ENCODE measurements at regions not wholly inside any gene's neighbourhood (a gene's known extent, or its start where the extent isn't known, plus 50 kb on each side); places are given as distances from the start of the nearest gene placed in this dataset.

DNA sequence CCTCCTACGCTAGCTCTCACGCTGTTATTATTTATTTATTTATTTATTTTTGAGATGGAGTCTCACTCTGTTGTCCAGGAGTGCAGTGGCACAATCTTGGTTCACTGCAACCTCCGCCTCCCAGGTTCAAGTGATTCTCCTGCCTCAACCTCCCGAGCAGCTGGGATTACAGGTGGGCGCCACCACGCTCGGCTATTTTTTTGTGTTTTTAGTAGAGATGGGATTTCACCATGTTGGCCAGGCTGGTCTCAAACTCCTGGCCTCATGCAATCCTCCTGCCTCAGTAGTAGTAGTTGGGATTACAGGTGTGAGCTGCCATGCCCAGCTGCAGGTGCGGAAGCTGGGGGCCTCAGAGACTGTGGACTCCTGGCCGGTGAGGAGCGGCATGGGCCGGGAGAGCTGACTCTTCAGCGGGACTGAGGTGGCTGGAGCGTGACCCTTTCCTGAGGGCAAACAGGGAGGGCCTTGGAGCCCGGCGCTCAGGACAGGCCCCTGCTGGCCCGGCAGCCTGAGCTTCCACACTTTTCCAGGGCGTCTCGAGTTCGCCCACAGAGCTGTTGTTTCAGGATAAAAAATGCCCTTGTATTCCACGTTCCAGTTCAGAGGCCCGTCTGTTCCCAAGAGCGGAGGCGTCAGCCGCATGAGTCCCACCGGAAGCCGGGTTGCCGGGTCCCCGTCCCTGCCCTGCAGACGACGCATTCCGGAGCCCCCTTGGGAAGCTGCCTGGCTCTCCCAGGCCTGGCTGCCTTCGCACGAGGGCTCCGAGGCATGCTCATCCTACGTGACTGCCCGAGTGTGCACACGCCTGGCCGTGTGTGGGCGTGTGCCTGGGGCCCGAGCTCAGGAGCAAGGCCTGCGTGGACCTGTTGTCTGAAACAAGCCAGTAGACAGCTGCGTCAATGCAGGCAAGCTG is 126.2 kb downstream of the SIK1 start:
- no peak for DNase-seq
- intact Hi-C loops (cut with DNase I, micrococcal nuclease): no loop called here
- Mint-ChIP-seq H3K4me1 (ENCODE audit: low read depth) (no peaks in the 10 kb centered on the region), H3K4me3 (no peak overlapping the region), H3K27ac (no peak overlapping the region), H3K9me3 (no peaks in the 10 kb centered on the region), H3K27me3 (peaks cover 7% of the 10 kb centered on the region), H3K36me3 (ENCODE audit: low read depth) (no peaks in the 10 kb centered on the region)
- Histone ChIP-seq H3K27me3 (ENCODE audit: control insufficient read depth in 1 of 2, insufficient read depth in 2 of 2, low read length in 2 of 2) (no peaks in the 10 kb centered on the region), H3K36me3 (ENCODE audit: insufficient read depth, low read length) (no peaks in the 10 kb centered on the region), H3K4me3 (ENCODE audit: low read length) (no peak overlapping the region), H3K27ac (ENCODE audit: low read depth in 1 of 2, low read length in 2 of 2) (no peak overlapping the region), H3K9me3 (ENCODE audit: control insufficient read depth in 1 of 2, insufficient read depth in 1 of 2, low read length in 2 of 2) (peaks cover 0 to 11% of the 10 kb centered on the region in 2 experiments), H3K4me1 (ENCODE audit: insufficient read depth, low read length) (no peaks in the 10 kb centered on the region)
- CTCF ChIA-PET: no interaction called here
- POLR2A ChIA-PET: no interaction called here
- TF ChIP-seq, protein P1, sequence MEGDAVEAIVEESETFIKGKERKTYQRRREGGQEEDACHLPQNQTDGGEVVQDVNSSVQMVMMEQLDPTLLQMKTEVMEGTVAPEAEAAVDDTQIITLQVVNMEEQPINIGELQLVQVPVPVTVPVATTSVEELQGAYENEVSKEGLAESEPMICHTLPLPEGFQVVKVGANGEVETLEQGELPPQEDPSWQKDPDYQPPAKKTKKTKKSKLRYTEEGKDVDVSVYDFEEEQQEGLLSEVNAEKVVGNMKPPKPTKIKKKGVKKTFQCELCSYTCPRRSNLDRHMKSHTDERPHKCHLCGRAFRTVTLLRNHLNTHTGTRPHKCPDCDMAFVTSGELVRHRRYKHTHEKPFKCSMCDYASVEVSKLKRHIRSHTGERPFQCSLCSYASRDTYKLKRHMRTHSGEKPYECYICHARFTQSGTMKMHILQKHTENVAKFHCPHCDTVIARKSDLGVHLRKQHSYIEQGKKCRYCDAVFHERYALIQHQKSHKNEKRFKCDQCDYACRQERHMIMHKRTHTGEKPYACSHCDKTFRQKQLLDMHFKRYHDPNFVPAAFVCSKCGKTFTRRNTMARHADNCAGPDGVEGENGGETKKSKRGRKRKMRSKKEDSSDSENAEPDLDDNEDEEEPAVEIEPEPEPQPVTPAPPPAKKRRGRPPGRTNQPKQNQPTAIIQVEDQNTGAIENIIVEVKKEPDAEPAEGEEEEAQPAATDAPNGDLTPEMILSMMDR (IDR thresholded peaks at IDR 0.05): no peak
- ATAC-seq (ENCODE audit: poor library complexity): no peak

DNA sequence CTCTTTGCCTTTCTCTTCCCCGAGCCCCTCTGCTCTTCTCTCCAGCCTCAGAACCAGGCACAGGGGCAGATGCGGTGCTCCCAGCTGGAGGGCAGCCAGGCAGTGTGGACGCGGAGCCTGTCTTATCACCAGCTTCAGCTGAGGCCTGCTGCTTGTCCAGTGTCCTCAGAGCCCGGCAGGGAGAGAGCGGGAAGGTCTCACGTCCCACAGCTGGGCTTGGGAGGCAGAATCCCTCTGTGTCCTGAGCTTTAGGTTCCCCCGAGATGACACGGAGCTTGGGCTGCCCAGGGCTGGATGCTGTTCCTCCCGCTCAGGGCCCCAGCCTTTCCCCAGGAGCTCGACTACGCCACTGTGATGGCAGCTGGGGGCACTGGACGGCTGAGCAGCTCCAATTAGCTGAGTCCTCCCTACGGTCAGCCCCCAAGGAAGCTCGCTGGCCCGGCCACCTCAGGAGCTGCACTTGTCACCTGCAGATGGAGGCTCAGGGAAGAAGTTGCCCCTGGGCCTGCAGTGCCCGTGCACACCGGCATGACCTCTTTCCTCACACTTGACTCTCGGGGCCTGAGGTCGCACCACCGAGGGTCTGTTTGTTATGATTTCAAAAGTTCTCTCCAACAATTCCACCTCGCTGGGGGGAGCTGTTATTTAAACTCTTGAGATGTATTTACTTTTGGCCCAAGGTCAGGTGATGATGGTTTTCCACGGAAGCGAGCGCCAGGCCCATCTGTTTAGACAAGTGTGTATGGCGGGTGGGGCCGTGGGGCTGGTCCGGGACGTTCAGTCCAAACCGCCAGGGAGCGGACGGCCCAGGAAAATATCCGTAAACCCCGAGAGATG is 127.3 kb downstream of the SIK1 start:
- peaks cover 7% of the 10 kb centered on the region for H3K27me3 Mint-ChIP-seq
- Histone ChIP-seq H3K4me1 (ENCODE audit: insufficient read depth, low read length) (no peaks in the 10 kb centered on the region), H3K27me3 (ENCODE audit: control insufficient read depth in 1 of 2, insufficient read depth in 2 of 2, low read length in 2 of 2) (no peaks in the 10 kb centered on the region), H3K27ac (ENCODE audit: low read depth in 1 of 2, low read length in 2 of 2) (no peak overlapping the region), H3K9me3 (ENCODE audit: control insufficient read depth in 1 of 2, insufficient read depth in 1 of 2, low read length in 2 of 2) (peaks cover 0 to 10% of the 10 kb centered on the region in 2 experiments), H3K36me3 (ENCODE audit: insufficient read depth, low read length) (no peaks in the 10 kb centered on the region), H3K4me3 (ENCODE audit: low read length) (no peak overlapping the region)
- no peaks in the 10 kb centered on the region for H3K36me3 Mint-ChIP-seq (ENCODE audit: low read depth)
- DNase-seq: no peak
- no peaks in the 10 kb centered on the region for H3K9me3 Mint-ChIP-seq
- H3K27ac Mint-ChIP-seq: no peak overlapping the region
- H3K4me3 Mint-ChIP-seq: no peak overlapping the region
- intact Hi-C loops (cut with DNase I, micrococcal nuclease): no loop called here
- H3K4me1 Mint-ChIP-seq (ENCODE audit: low read depth): no peaks in the 10 kb centered on the region
- POLR2A ChIA-PET: no interaction called here
- no peak for ATAC-seq (ENCODE audit: poor library complexity)
- CTCF ChIA-PET: no interaction called here
- TF ChIP-seq, protein P1 (IDR thresholded peaks at IDR 0.05): no peak

DNA sequence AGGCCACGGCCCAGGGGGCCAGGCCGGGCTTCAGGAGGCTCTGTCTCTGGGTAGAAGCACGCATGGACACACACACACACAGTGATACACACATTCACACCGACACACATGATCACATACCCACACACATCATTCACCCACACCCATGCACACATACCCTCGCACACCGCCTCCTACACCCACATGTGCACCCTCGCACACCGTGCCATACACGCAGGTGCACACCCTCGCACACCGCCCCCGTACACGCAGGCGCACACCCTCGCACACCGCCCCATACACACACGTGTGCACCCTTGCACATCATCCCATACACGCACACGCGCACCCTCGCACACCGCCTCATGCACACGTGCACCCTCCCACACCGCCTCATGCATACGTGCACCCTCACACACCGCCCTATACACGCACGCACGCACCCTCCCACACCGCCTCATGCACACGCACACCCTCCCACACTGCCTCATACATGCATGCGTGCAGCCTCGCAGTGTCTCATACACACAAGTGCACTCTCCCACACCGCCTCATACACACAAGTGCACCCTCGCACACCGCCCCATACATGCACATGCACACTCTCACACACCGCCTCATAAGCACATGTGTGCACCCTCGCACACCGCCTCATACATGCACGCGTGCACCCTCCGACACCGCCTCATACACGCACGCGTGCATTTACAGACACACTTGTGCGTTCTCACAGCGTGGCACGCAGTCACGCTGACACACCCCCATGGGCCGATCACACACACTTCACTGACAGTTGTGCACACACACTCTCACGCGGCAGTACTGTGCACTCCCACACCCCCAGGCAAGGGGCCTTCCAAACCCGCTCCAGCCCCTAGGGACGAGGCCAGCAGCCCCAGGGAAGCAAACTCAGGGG is 128.1 kb downstream of the SIK1 start:
- intact Hi-C loops (cut with DNase I, micrococcal nuclease): no loop called here
- H3K4me3 Mint-ChIP-seq: no peak overlapping the region
- Histone ChIP-seq H3K36me3 (ENCODE audit: insufficient read depth, low read length) (no peaks in the 10 kb centered on the region), H3K4me1 (ENCODE audit: insufficient read depth, low read length) (no peaks in the 10 kb centered on the region), H3K27me3 (ENCODE audit: control insufficient read depth in 1 of 2, insufficient read depth in 2 of 2, low read length in 2 of 2) (no peaks in the 10 kb centered on the region), H3K9me3 (ENCODE audit: control insufficient read depth in 1 of 2, insufficient read depth in 1 of 2, low read length in 2 of 2) (peaks cover 0 to 10% of the 10 kb centered on the region in 2 experiments), H3K27ac (ENCODE audit: low read depth in 1 of 2, low read length in 2 of 2) (no peak overlapping the region), H3K4me3 (ENCODE audit: low read length) (no peak overlapping the region)
- no peaks in the 10 kb centered on the region for H3K36me3 Mint-ChIP-seq (ENCODE audit: low read depth)
- no peaks in the 10 kb centered on the region for H3K4me1 Mint-ChIP-seq (ENCODE audit: low read depth)
- H3K27ac Mint-ChIP-seq: no peak overlapping the region
- no peaks in the 10 kb centered on the region for H3K9me3 Mint-ChIP-seq
- ChIA-PET POLR2A (no interaction called here), CTCF (no interaction called here)
- TF ChIP-seq, protein P1 (IDR thresholded peaks at IDR 0.05): no peak
- ATAC-seq (ENCODE audit: poor library complexity) (no peak), DNase-seq (no peak)
- H3K27me3 Mint-ChIP-seq: peaks cover 7% of the 10 kb centered on the region
